PC-9 (cell line): ENCODE measurements at regions not wholly inside any gene's neighbourhood (a gene's known extent, or its start where the extent isn't known, plus 50 kb on each side); places are given as distances from the start of the nearest gene placed in this dataset.

Source experiments
- BruUV-seq: library from RNA; stranded (reverse); fragments of 400-500 nt; replicated peaks from 2 replicates; lab custom pipeline; 2021; lab: Mats Ljungman, UMichigan
- CTCF ChIA-PET: fragments of 300-600 bp; sonication (Branson Sonifier 250); formaldehyde crosslinking; loops from one replicate; lab custom pipeline; 2022; ENCODE audit warnings: antibody characterized with exemption; lab: Charles Lee
- POLR2A ChIA-PET: fragments of 300-600 bp; sonication (Branson Sonifier 250); formaldehyde crosslinking; loops from one replicate; lab custom pipeline; 2022; ENCODE audit warnings: antibody characterized with exemption; ENCODE audit not compliant: unreplicated experiment; lab: Charles Lee
- DNase-seq, 2 experiments: peaks; one replicate each; pipeline versions ENCODE4 v3.0.0 to v3.0.0-alpha.2; 2015 to 2022; ENCODE audit warnings: mixed read lengths in 1 of 2
- H2AFZ ChIP-seq: fragments of 200-600 bp; sonication (generic); 2 replicates; pipeline ENCODE4 v1.8.1; 2017; ENCODE audit warnings: antibody characterized with exemption
- H3F3A ChIP-seq: fragments of 200-600 bp; sonication (generic); 2 replicates; pipeline ENCODE4 v1.8.1; 2017; ENCODE audit warnings: antibody characterized with exemption, mild to moderate bottlenecking, low read depth; ENCODE audit not compliant: insufficient read depth
- H3K27ac ChIP-seq: fragments of 200-600 bp; sonication (generic); 2 replicates; pipeline ENCODE4 v1.6.1; 2016; ENCODE audit warnings: mixed run types
- H3K27me3 ChIP-seq: fragments of 200-600 bp; sonication (generic); 2 replicates; pipeline ENCODE4 v1.6.1; 2016; ENCODE audit warnings: low read depth, mixed run types; ENCODE audit not compliant: insufficient read depth
- H3K36me3 ChIP-seq: fragments of 200-600 bp; sonication (generic); 2 replicates; pipeline ENCODE4 v1.6.1; 2016; ENCODE audit warnings: low read depth, mixed run types
- H3K4me1 ChIP-seq: fragments of 200-600 bp; sonication (generic); replicated peaks from 2 replicates; pipeline ENCODE4 v1.6.1; 2016; ENCODE audit warnings: mixed run types; ENCODE audit not compliant: insufficient read depth
- H3K4me2 ChIP-seq: fragments of 200-600 bp; sonication (generic); 2 replicates; pipeline ENCODE4 v1.6.1; 2017; ENCODE audit warnings: mixed run types
- H3K4me3 ChIP-seq: fragments of 200-600 bp; sonication (generic); 2 replicates; pipeline ENCODE4 v1.6.1; 2016; ENCODE audit warnings: mixed run types
- H3K79me2 ChIP-seq: fragments of 200-600 bp; sonication (generic); 2 replicates; pipeline ENCODE4 v1.6.1; 2017; ENCODE audit warnings: low read depth, mixed run types
- H3K9me2 ChIP-seq: fragments of 200-600 bp; sonication (generic); 2 replicates; pipeline ENCODE4 v1.8.1; 2017; ENCODE audit warnings: mild to moderate bottlenecking; ENCODE audit not compliant: insufficient read depth
- H3K9me3 ChIP-seq: fragments of 200-600 bp; sonication (generic); 2 replicates; pipeline ENCODE4 v1.8.1; 2016; ENCODE audit warnings: low read depth; ENCODE audit not compliant: insufficient read depth
- H4K20me1 ChIP-seq: fragments of 200-600 bp; sonication (generic); 2 replicates; pipeline ENCODE4 v1.8.1; 2017; ENCODE audit not compliant: insufficient read depth
- CTCF ChIP-seq: fragments of 200-600 bp; sonication (generic); conservative IDR thresholded peaks from 2 replicates; pipeline ENCODE4 v1.6.1; 2017; ENCODE audit warnings: mixed run types, antibody characterized with exemption, mild to moderate bottlenecking, moderate library complexity
- EZH2 ChIP-seq: fragments of 200-600 bp; sonication (generic); IDR thresholded peaks from 2 replicates; pipeline ENCODE4 v1.8.0; 2017; ENCODE audit warnings: antibody characterized with exemption, low read depth
- intact Hi-C: fragments of 100-400 bp; cut with micrococcal nuclease; formaldehyde crosslinking; loops from one replicate; pipeline ENCODE4 v1.10.0; 2022; ENCODE audit not compliant: unreplicated experiment

- Histone ChIP-seq H3K4me3 (no peak overlapping the region), H3K27me3 (no peaks in the 10 kb centered on the region), H3K4me2 (no peak overlapping the region), H3K9me2 (no peaks in the 10 kb centered on the region), H3K4me1 (no peaks in the 10 kb centered on the region), H3F3A (no peaks in the 10 kb centered on the region), H2AFZ (no peak overlapping the region), H3K36me3 (no peaks in the 10 kb centered on the region), H4K20me1 (no peaks in the 10 kb centered on the region), H3K27ac (no peak overlapping the region), H3K79me2 (no peaks in the 10 kb centered on the region), H3K9me3 (no peaks in the 10 kb centered on the region)
- no peak for DNase-seq
- BruUV-seq, result no TSS peak
- ChIA-PET POLR2A (interaction anchor here (0.6 kb wide), 1 partner anchor 277 kb away, joined by 3 read pairs; no protein-coding TSS in a partner anchor), CTCF (no interaction called here)
- intact Hi-C loops, result no loop called here
- TF ChIP-seq CTCF (no peak), EZH2 (no peak)
Observed at GRCh38 chr12:20305470-20305869, 62.9 kb upstream of the PDE3A start.

- H3K9me3 ChIP-seq, result no peaks in the 10 kb centered on the region
- BruUV-seq, result no TSS peak
- no peaks in the 10 kb centered on the region for H4K20me1 ChIP-seq
- no peak overlapping the region for H2AFZ ChIP-seq
- H3K36me3 ChIP-seq, result no peaks in the 10 kb centered on the region
- no peaks in the 10 kb centered on the region for H3K4me1 ChIP-seq
- no peaks in the 10 kb centered on the region for H3K9me2 ChIP-seq
- POLR2A ChIA-PET, result no interaction called here
- H3K4me3 ChIP-seq, result no peak overlapping the region
- no peak for DNase-seq
- no peak overlapping the region for H3K27ac ChIP-seq
- no peak overlapping the region for H3K4me2 ChIP-seq
- H3K27me3 ChIP-seq, result no peaks in the 10 kb centered on the region
- no peak for TF ChIP-seq CTCF
- TF ChIP-seq EZH2, result no peak
- H3F3A ChIP-seq, result no peaks in the 10 kb centered on the region
- no peaks in the 10 kb centered on the region for H3K79me2 ChIP-seq
- intact Hi-C loops, result no loop called here
- CTCF ChIA-PET, result no interaction called here
Observed at GRCh38 chr12:20309504-20310148, 58.7 kb upstream of the PDE3A start.

GRCh38 chr12:20314328-20314727 is 54.0 kb upstream of the PDE3A start:
- no peaks in the 10 kb centered on the region for H3K79me2 ChIP-seq
- no peaks in the 10 kb centered on the region for H3K9me2 ChIP-seq
- no peaks in the 10 kb centered on the region for H3K27me3 ChIP-seq
- no peaks in the 10 kb centered on the region for H4K20me1 ChIP-seq
- TF ChIP-seq CTCF (no peak), EZH2 (no peak)
- H3K36me3 ChIP-seq, result no peaks in the 10 kb centered on the region
- no peak overlapping the region for H3K4me2 ChIP-seq
- BruUV-seq, result no TSS peak
- H3K4me3 ChIP-seq, result no peak overlapping the region
- no peaks in the 10 kb centered on the region for H3K9me3 ChIP-seq
- H3K4me1 ChIP-seq, result no peaks in the 10 kb centered on the region
- no peaks in the 10 kb centered on the region for H3F3A ChIP-seq
- POLR2A ChIA-PET, result interaction anchor here (0.6 kb wide), 1 partner anchor 635 kb away, joined by 3 read pairs; no protein-coding TSS in a partner anchor
- no peak for DNase-seq
- intact Hi-C loops, result no loop called here
- CTCF ChIA-PET, result no interaction called here
- no peak overlapping the region for H3K27ac ChIP-seq
- H2AFZ ChIP-seq, result no peak overlapping the region
